HG02588 (cell line): ENCODE measurements at regions not wholly inside any gene's neighbourhood (a gene's known extent, or its start where the extent isn't known, plus 50 kb on each side); places are given as distances from the start of the nearest gene placed in this dataset.

Experiments
- ATAC-seq: cut with Tn5 transposase; IDR thresholded peaks from one replicate; pipeline ENCODE4 v1.9.1; 2021; ENCODE audit warnings: mild to moderate bottlenecking, moderate library complexity; ENCODE audit not compliant: unreplicated experiment

DNA sequence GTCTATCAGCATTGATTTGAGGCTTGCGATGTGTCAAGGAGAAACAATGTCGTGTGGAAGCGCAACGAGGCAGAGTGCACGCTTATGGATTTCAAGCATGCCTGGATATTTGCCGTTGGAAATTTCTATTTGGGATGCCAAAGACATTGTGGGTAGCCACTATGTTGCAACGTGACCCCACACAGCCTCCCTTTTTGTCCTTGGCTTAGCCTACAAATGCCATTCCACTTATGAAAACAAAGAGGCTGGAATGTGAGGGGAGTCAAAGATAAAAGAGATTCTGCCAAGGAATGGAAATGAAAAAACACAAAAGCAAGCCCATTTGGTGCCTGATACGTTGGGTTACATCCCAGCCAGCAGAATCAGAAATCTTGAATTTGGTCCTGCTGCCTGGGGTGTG is 721.2 kb downstream of the GALR1 start:
- no peak for ATAC-seq

DNA sequence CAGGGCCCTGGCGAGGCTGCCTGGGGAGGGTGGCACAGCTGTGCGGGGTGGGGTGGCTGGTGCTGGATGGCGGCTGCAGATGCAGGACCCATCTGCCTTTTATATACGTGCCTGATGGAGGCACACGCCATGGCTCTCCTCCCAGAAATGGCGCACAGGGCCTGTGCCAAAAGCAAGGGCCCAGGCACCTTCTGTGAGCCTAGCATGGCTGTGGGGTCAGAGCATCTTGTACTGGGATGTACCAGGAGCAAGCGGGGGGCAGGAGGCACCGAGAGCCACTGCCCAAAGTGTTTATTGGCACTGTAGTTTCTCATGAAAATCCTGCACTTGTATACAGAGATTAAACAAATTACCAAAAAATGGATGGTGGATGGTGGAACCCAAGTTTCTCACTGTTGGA is 724.1 kb downstream of the GALR1 start:
- ATAC-seq = no peak

- ATAC-seq = no peak
Observed at GRCh38 chr18:77974329-77974728, 724.7 kb downstream of the GALR1 start.

DNA sequence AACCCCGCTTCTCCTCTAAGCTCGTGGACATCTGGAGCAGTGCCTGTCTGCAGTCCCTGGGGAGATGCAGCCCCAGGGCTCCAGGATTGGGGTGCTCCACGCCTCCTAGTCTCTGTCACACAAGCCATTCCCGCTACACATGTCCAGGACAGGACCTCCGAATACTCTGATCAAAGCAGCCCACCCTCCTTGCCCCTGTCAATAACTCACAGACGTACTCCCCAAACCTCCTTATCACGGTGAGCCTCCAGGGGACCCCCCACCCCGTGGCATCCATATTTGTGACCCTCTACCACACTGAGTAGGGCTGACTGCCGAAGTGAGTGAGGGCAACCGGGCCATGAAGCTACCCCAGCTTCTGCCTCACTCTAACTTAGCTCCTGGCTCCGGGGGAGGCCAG is 727.7 kb downstream of the GALR1 start:
- no peak for ATAC-seq

GRCh38 chr18:77980275-77980674 is 730.6 kb downstream of the GALR1 start:
- ATAC-seq = no peak

DNA sequence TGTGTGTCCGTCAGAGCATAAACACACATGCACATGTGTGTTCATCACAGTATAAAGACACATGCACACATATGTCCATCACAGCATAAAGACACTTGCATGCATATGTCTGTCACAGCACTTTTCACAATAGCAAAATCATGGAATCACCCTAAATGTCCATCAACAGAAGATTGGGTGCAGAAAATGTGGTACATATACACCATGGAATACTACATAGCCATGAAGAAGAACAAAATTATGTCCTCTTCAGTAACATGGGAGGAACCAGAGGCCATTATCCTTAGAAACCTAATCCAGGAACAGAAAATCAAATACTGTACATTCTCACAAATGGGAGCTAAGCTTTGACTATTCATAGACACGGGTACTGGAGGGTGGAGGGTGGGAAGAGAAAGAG is 732.2 kb downstream of the GALR1 start:
- ATAC-seq = no peak

DNA sequence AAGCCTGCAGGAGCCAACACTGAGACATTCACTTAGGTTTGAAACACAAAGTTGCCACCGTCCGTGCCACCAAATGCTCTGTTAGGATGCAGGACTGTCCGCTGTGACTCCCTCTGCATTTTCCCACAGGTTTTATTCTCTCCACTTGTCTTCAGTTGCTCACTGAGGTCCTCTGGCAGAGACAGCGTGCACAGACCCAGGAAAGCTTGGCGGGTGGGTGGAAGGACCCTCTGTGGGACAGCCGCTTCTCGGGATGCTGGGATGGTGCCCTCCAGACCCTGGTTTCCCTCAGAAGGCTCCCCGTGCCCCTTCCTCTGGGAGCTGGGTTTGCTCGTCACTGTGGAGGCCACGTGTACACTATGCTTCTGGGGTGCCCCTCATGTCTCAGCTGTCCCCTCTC is 733.6 kb downstream of the GALR1 start:
- ATAC-seq = no peak

GRCh38 chr18:77984178-77984577 is 734.5 kb downstream of the GALR1 start:
- no peak for ATAC-seq

DNA sequence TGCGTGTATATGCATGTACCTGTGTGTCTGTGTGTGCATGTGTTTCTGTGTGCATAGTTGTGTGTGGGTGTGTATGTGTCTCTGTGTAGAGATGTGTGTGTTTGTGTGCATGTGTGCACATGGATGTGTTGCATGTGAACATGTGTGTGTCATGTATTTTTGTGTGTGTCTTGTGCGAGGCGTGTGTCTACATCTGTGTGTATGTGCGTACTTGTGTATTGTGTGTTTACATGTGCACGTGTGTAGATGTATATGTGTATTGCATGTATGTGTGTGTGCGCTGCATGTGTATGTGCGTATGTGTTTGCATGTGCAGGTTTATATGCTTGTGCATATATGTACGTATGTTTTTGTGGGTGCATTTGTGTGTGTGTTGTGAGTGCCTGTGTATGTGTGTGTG is 735.2 kb downstream of the GALR1 start:
- no peak for ATAC-seq

DNA sequence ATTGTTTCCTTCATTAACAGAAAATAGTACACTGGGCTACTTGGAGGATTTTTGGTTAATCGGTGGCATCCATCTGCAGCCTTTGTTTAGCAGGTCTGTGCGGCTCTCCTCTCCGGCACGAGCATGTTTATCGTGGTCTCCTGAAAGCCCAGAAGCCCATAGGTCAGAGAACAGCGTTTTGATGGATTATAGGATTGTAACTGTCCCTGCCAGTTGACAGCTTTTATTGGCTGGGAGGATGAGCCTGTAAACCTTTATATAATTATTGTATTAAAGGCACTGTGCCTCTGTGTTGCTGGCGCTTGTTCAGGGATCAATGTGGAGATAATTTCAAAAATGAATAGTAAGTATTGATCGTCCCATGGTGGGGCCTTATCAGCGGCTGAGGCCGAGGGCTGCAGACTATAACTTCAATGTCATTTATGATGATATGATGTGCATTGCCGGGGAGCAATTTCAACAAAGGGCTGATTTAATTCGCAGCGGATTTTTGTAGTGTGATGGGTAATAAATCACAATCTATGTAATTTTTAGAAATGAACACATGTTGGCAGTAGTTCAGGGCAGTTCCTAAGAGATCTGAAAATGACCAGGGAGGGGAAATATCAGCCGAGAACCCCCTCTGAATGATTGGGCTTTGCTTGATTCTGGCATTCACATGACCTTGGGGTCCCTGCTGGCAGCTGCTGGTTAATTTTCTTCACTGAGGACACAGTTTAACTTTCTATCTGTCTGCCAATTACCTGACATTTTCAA is 736.1 kb downstream of the GALR1 start:
- no peak for ATAC-seq

DNA sequence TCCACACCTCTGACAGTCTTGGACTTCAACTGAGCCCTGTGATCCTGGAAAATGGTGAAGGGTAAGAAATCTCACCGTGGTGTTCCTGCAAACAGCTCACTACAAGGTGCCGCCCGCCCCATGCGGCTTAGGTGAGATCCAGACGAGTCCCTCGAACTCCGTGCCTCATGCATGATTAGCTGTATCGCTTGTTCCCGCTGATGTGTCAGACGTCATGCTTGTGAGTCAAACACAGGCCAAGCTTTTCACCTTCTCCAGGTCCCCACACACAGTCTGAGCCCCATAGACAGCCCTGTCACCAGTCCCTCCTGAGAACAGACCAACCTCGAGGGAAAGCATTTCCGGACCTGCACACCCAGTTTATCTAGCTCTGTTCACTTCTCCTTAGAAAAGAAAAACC is 740.5 kb downstream of the GALR1 start:
- ATAC-seq = no peak

GRCh38 chr18:77990901-77991300 is 741.3 kb downstream of the GALR1 start:
- no peak for ATAC-seq

GRCh38 chr18:77992057-77992456 is 742.4 kb downstream of the GALR1 start:
- no peak for ATAC-seq

- no peak for ATAC-seq
Observed at GRCh38 chr18:77993188-77993981, 743.7 kb downstream of the GALR1 start.

DNA sequence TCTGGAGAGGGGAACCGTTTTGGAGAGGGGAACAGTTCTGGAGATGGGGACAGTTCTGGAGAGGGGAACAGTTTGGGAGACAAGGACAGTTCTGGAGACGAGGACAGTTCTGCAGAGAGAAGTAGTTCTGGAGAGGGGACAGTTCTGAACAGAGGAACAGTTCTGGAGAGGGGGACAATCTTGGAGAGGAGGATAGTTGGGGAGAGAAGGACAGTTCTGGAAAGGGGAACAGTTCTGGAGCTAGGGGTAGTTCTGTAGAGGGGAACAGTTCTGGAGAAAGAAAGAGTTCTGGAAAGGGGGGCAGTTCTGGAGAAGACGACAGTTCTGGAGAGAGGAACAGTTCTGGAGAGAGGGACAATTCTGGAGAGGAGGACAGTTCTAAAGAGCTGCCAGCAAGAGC is 745.9 kb downstream of the GALR1 start:
- ATAC-seq = no peak

DNA sequence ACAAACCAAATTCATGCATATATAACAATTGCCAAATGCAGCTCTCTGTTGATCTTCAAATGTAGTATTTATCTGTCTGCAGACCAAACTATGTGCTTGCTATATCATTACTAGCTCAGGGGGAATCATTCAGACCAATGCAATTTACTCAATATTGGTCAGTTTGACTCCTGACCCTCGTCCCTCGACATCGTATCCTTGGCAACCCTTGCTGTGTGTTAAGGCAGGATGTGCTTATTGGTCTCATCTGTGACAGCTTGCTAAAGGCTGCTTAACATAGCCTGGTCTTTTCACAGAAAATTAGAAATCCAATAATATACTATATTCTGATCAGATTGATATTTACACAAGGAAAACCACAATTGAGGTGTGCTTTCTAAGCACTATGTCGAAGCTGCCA is 747.1 kb downstream of the GALR1 start:
- no peak for ATAC-seq

DNA sequence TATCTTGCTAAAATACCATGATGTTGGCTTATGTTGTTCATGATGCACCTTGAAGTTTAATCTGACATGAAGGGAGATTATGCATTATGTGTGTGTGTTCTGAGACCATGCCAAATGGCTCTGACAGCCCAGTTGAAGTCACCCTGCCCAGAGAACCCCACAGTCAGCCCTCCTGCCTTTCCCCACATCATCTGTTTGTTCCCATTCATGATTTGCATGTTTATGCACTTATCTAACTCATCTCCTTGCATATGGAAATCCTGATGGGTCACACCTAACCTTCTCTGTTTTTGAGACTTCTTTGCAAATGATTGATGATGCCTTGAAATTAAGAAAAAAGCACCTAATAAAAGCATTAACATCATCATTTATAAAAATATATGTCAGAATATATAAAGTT is 752.2 kb downstream of the GALR1 start:
- ATAC-seq = no peak

DNA sequence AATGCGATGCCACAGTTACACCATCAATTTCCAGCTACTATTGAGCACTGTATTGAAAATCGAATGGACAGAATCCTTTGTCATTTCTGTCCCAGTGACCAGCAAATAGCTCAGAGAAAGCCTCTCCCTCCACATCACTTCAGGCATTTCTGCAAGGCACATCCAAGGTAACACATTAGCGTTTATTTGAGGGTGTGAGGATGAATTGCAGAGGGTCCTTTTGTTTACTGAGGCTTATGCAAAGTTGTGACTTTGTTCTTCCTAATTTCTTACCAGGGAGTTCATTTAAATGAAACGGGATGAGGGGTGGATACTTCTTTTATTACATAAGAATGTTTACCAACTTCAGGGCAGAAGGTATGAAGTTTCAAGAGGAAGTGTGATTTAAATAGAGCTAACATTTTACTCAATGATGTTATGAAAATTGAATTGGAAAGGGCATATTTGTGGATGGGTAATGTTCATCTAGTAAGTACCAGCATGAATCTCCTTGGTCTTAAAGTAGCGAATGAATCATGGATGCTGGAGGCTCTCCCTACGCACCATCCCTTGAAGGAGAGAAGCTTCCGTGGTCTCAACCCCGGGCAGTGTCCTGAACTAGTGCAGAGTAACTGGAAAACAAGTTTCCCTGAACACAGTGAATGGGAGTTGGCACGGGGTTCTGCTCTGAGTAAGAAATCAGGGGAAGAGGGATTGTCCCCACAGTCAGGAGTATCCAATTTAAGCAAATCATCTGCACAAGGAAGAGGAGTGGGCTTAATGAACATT is 756.5 kb downstream of the GALR1 start:
- no peak for ATAC-seq

GRCh38 chr18:78006774-78007260 is 757.2 kb downstream of the GALR1 start:
- ATAC-seq = no peak

GRCh38 chr18:78010363-78010762 is 760.7 kb downstream of the GALR1 start:
- no peak for ATAC-seq

GRCh38 chr18:78017869-78018268 is 768.2 kb downstream of the GALR1 start:
- no peak for ATAC-seq

DNA sequence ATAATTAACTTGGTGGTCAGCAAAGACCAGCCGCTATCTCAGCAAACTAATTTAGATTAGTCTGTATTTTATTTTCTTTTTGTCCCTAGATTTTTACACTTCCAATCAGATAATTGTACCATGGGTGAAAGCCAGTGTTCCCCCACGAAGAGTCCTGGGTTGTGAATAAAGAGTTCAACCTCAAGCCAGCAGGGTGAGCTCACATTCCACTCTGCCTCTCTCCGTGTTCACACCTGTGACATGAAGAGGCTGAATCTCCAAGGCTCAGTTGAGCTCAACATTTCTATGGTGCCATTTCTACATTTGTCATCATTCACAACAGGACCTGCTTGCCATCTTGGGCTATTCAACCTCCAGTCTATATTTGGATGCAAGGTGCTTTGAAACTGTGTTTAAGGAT is 771.5 kb downstream of the GALR1 start:
- no peak for ATAC-seq
